ENCODE measurements at regions not wholly inside any gene's neighbourhood (a gene's known extent, or its start where the extent isn't known, plus 50 kb on each side); places are given as distances from the start of the nearest gene placed in this dataset.

- TF ChIP-seq LEF1 (IDR thresholded peaks at IDR 0.05; ENCODE audit: borderline replicate concordance) (no peak), SUZ12 (IDR thresholded peaks at IDR 0.05) (no peak), L3MBTL2 (conservative IDR thresholded peaks at IDR 0.05) (no peak), ELF4 (IDR thresholded peaks at IDR 0.05) (no peak), FOXA1 (IDR thresholded peaks at IDR 0.05) (no peak), TARDBP (IDR thresholded peaks at IDR 0.05) (no peak), FOXK2 (IDR thresholded peaks at IDR 0.05) (no peak)
Measured at GRCh38 chr3:28994161-28994905, 286.5 kb upstream of the RBMS3 start.

All from HEK293T (cell line).